Kidney (tissue), 13 donors: ENCODE measurements at regions not wholly inside any gene's neighbourhood (a gene's known extent, or its start where the extent isn't known, plus 50 kb on each side); places are given as distances from the start of the nearest gene placed in this dataset.

Experiments used
- DNase-seq, 5 donors: peaks; one replicate each; pipeline ENCODE4 v3.0.0-alpha.2; 2013 to 2020
- FAIRE-seq: peaks from 2 replicates; lab custom pipeline; 2012; peaks lifted over from hg19 to GRCh38; lab: Jason Lieb, UNC
- H3K27ac ChIP-seq, 2 donors: one replicate each; pipeline ENCODE4 v1.7.0; 2013; ENCODE audit warnings: low read depth in 2 of 2, low read length in 2 of 2, inconsistent platforms in 1 of 2
- H3K27me3 ChIP-seq: one replicate; pipeline ENCODE4 v1.7.1; 2013; ENCODE audit warnings: low read length, inconsistent platforms; ENCODE audit not compliant: control insufficient read depth, insufficient read depth
- H3K36me3 ChIP-seq, 3 donors: one replicate each; pipeline versions ENCODE4 v1.7.0 to v1.7.1; 2013; ENCODE audit warnings: low read length in 3 of 3, control low read depth in 1 of 3, inconsistent platforms in 1 of 3; ENCODE audit not compliant: insufficient read depth in 3 of 3, control insufficient read depth in 2 of 3
- H3K4me1 ChIP-seq, 3 donors: one replicate each; pipeline versions ENCODE4 v1.7.0 to v1.7.1; 2013; ENCODE audit warnings: low read length in 3 of 3, inconsistent platforms in 1 of 3, low read depth in 1 of 3; ENCODE audit not compliant: control insufficient read depth in 2 of 3, insufficient read depth in 2 of 3
- H3K4me3 ChIP-seq, 3 donors: one replicate each; pipeline versions ENCODE4 v1.7.0 to v1.8.1; 2013; ENCODE audit warnings: low read length in 3 of 3, control low read depth in 1 of 3, inconsistent platforms in 1 of 3
- H3K9ac ChIP-seq, 3 donors: one replicate each; pipeline versions ENCODE4 v1.7.0 to v1.7.1; 2013; ENCODE audit warnings: low read length in 3 of 3, control low read depth in 1 of 3, inconsistent platforms in 1 of 3
- H3K9me3 ChIP-seq, 3 donors: one replicate each; pipeline versions ENCODE4 v1.7.0 to v1.7.1; 2013; ENCODE audit warnings: low read length in 3 of 3, control low read depth in 1 of 3, inconsistent platforms in 1 of 3; ENCODE audit not compliant: control insufficient read depth in 2 of 3, insufficient read depth in 1 of 3
- CTCF ChIP-seq: IDR thresholded peaks from 3 replicates; pipeline ENCODE4 v1.5.1; 2012; ENCODE audit warnings: mild to moderate bottlenecking, moderate library complexity, borderline replicate concordance; ENCODE audit not compliant: insufficient read depth; ENCODE audit errors: extremely low read depth
- intact Hi-C: fragments of 100-400 bp; cut with DNase I; formaldehyde crosslinking; loops from one replicate; pipeline ENCODE4 v1.11.1; 2022
- donor health status: control.
- donor health status: control.
- donor health status: control.
- donor health status: control.
- donor health status: control.
- donor health status: DM: yes; HTN: yes; CAD: no.
- donor health status: Normal renal cell carcinoma (clear cell type).

- Histone ChIP-seq H3K36me3 (no peaks in the 10 kb centered on the region), H3K9ac (no peak overlapping the region), H3K27ac (no peak overlapping the region), H3K9me3 (no peaks in the 10 kb centered on the region), H3K4me1 (peaks cover 0 to 2% (median 0%) of the 10 kb centered on the region in 3 donors), H3K27me3 (peaks cover 2% of the 10 kb centered on the region), H3K4me3 (no peak overlapping the region)
- TF ChIP-seq CTCF: no peak
- DNase-seq: no peak
- intact Hi-C loops: no loop called here
- FAIRE-seq: no peak
Measured at GRCh38 chr1:38528623-38529022, 330.9 kb downstream of the RRAGC start.

- DNase-seq: peak in 3 of 5 donors; percentile 24 to 42 (median 31)
- no peaks in the 10 kb centered on the region for H3K9me3 ChIP-seq
- H3K9ac ChIP-seq: no peak overlapping the region
- H3K4me1 ChIP-seq: peaks cover 0 to 2% (median 0%) of the 10 kb centered on the region in 3 donors
- no peaks in the 10 kb centered on the region for H3K36me3 ChIP-seq
- no peak overlapping the region for H3K27ac ChIP-seq
- H3K27me3 ChIP-seq: peaks cover 2% of the 10 kb centered on the region
- no peak for TF ChIP-seq CTCF
- no peak for FAIRE-seq
- no peak overlapping the region for H3K4me3 ChIP-seq
- intact Hi-C loops: no loop called here
Measured at GRCh38 chr1:38527373-38527966, 332.1 kb downstream of the RRAGC start.

GRCh38 chr1:38526046-38526445 is 333.5 kb downstream of the RRAGC start:
- no peak for TF ChIP-seq CTCF
- H3K27ac ChIP-seq: no peak overlapping the region
- intact Hi-C loops: no loop called here
- peaks cover 0 to 2% (median 0%) of the 10 kb centered on the region in 3 donors for H3K4me1 ChIP-seq
- no peak overlapping the region for H3K4me3 ChIP-seq
- no peak overlapping the region for H3K9ac ChIP-seq
- H3K36me3 ChIP-seq: no peaks in the 10 kb centered on the region
- FAIRE-seq (no peak), DNase-seq (no peak)
- H3K9me3 ChIP-seq: no peaks in the 10 kb centered on the region
- H3K27me3 ChIP-seq: peaks cover 2% of the 10 kb centered on the region
